ENCODE measurements at regions not wholly inside any gene's neighbourhood (a gene's known extent, or its start where the extent isn't known, plus 50 kb on each side); places are given as distances from the start of the nearest gene placed in this dataset.

- H3K36me3 ChIP-seq (ENCODE audit: control insufficient read depth in 1 of 2, insufficient read depth in 2 of 2, low read length in 2 of 2), result no peaks in the 10 kb centered on the region
- ATAC-seq, result no peak
- CTCF ChIA-PET, result no interaction called here
- no peak overlapping the region for H3K4me3 ChIP-seq (replicated peaks in 1 of 2; ENCODE audit: low read depth in 1 of 2, low read length in 2 of 2)
- H3K9ac ChIP-seq (ENCODE audit: low read length), result no peak overlapping the region
- H3K79me2 ChIP-seq (ENCODE audit: insufficient read depth, low read length), result no peaks in the 10 kb centered on the region
- RAD21 ChIA-PET (ENCODE audit: low non-redundant PET in 1 of 2, low total read pairs in 2 of 2, uncharacterized antibody in 2 of 2, unreplicated experiment in 2 of 2), result no interaction called here
- H3K9me3 ChIP-seq (ENCODE audit: control insufficient read depth in 1 of 2, insufficient read depth in 1 of 2, low read depth in 1 of 2, low read length in 2 of 2), result no peaks in the 10 kb centered on the region
- H3K9me2 ChIP-seq (ENCODE audit: insufficient read depth), result no peaks in the 10 kb centered on the region
- TF ChIP-seq ELF1 (IDR thresholded peaks at IDR 0.05; ENCODE audit: borderline replicate concordance, low read depth) (no peak), ZBTB33 (IDR thresholded peaks at IDR 0.05; ENCODE audit: extremely low read depth, insufficient replicate concordance, low read length) (no peak), ATF3 (IDR thresholded peaks at IDR 0.05) (no peak), FOSL1 (IDR thresholded peaks at IDR 0.05; ENCODE audit: low read depth) (no peak)
- no peak overlapping the region for H3K4me2 ChIP-seq (ENCODE audit: low read length)
- H2AFZ ChIP-seq (ENCODE audit: low read depth, low read length, poor library complexity, severe bottlenecking), result no peak overlapping the region
- no peaks in the 10 kb centered on the region for H3K27me3 ChIP-seq (ENCODE audit: insufficient read depth, low read length)
- no peaks in the 10 kb centered on the region for H4K20me1 ChIP-seq (ENCODE audit: insufficient read depth)
- DNase-seq (ENCODE audit: low read depth, low spot score), result no peak
- no TSS peak for BruUV-seq (replicated peaks)
- H3K27ac ChIP-seq (ENCODE audit: low read depth, low read length), result no peak overlapping the region
- no peaks in the 10 kb centered on the region; a peak in 1 of 4 replicates for H3K4me1 ChIP-seq (ENCODE audit: control insufficient read depth in 1 of 2, insufficient read depth in 2 of 2, low read length in 2 of 2)
- POLR2A ChIA-PET, result no interaction called here
- intact Hi-C loops (cut with micrococcal nuclease), result no loop called here
Measured at GRCh38 chr3:31016196-31016595, 121.7 kb upstream of the GADL1 start.

GRCh38 chr3:31022716-31023115 lies 128.3 kb upstream of the GADL1 start:
- POLR2A ChIA-PET, result no interaction called here
- ATAC-seq, result no peak

More at GRCh38 chr3:31022716-31023115, 128.3 kb upstream of the GADL1 start:
- Histone ChIP-seq H3K36me3 (ENCODE audit: control insufficient read depth in 1 of 2, insufficient read depth in 2 of 2, low read length in 2 of 2) (no peaks in the 10 kb centered on the region), H3K4me2 (ENCODE audit: low read length) (no peak overlapping the region), H3K9ac (ENCODE audit: low read length) (no peak overlapping the region), H4K20me1 (ENCODE audit: insufficient read depth) (no peaks in the 10 kb centered on the region), H3K79me2 (ENCODE audit: insufficient read depth, low read length) (no peaks in the 10 kb centered on the region), H3K27me3 (ENCODE audit: insufficient read depth, low read length) (no peaks in the 10 kb centered on the region), H3K4me1 (ENCODE audit: control insufficient read depth in 1 of 2, insufficient read depth in 2 of 2, low read length in 2 of 2) (no peaks in the 10 kb centered on the region), H3K27ac (ENCODE audit: low read depth, low read length) (no peak overlapping the region), H2AFZ (ENCODE audit: low read depth, low read length, poor library complexity, severe bottlenecking) (no peak overlapping the region), H3K4me3 (replicated peaks in 1 of 2; ENCODE audit: low read depth in 1 of 2, low read length in 2 of 2) (no peak overlapping the region), H3K9me2 (ENCODE audit: insufficient read depth) (no peaks in the 10 kb centered on the region), H3K9me3 (ENCODE audit: control insufficient read depth in 1 of 2, insufficient read depth in 1 of 2, low read depth in 1 of 2, low read length in 2 of 2) (no peaks in the 10 kb centered on the region)
- ChIA-PET RAD21 (ENCODE audit: low non-redundant PET in 1 of 2, low total read pairs in 2 of 2, uncharacterized antibody in 2 of 2, unreplicated experiment in 2 of 2) (no interaction called here), CTCF (no interaction called here)
- no peak for TF ChIP-seq POLR2A (IDR thresholded peaks at IDR 0.05; ENCODE audit: borderline replicate concordance, extremely low read depth, insufficient read depth, insufficient read length)
- TF ChIP-seq RAD21 (IDR thresholded peaks at IDR 0.05; ENCODE audit: low read depth), result no peak
- no peak for TF ChIP-seq CBX3 (IDR thresholded peaks at IDR 0.05; ENCODE audit: low read depth)
- no peak for TF ChIP-seq TCF7L2 (IDR thresholded peaks at IDR 0.05; ENCODE audit: borderline replicate concordance, extremely low read depth, insufficient read depth, insufficient read length)
- no peak for TF ChIP-seq ZBTB33 (IDR thresholded peaks at IDR 0.05; ENCODE audit: extremely low read depth, insufficient replicate concordance, low read length)
- TF ChIP-seq EGR1 (IDR thresholded peaks at IDR 0.05; ENCODE audit: low read depth), result no peak
- no peak for TF ChIP-seq EZH2phosphoT487 (IDR thresholded peaks at IDR 0.05; ENCODE audit: borderline replicate concordance)
- TF ChIP-seq YY1 (IDR thresholded peaks at IDR 0.05; ENCODE audit: extremely low read depth, insufficient replicate concordance, low read depth, low read length), result no peak
- TF ChIP-seq SP1 (IDR thresholded peaks at IDR 0.05; ENCODE audit: low read depth), result no peak
- no peak for TF ChIP-seq SRF (IDR thresholded peaks at IDR 0.05; ENCODE audit: low read depth)
- TF ChIP-seq CEBPB (IDR thresholded peaks at IDR 0.05; ENCODE audit: low read depth), result no peak
- TF ChIP-seq SIN3A (IDR thresholded peaks at IDR 0.05; ENCODE audit: low read depth), result no peak
- no peak for TF ChIP-seq ZNF274 (IDR thresholded peaks at IDR 0.05; ENCODE audit: low read depth, low read length)
- BruUV-seq (replicated peaks), result no TSS peak
- DNase-seq (ENCODE audit: low read depth, low spot score), result no peak
- intact Hi-C loops (cut with micrococcal nuclease), result no loop called here

All from HCT116 (cell line).